ENCODE measurements at regions not wholly inside any gene's neighbourhood (a gene's known extent, or its start where the extent isn't known, plus 50 kb on each side); places are given as distances from the start of the nearest gene placed in this dataset.
"Not testable (repeated sequence)": the region's sequence is repeated elsewhere in the genome, so short reads cannot be mapped to it uniquely, and the experiment has no call there.

- H3K27ac ChIP-seq (ENCODE audit: poor library complexity, severe bottlenecking), result no peak overlapping the region
- no peaks in the 10 kb centered on the region for H3K9me3 ChIP-seq (ENCODE audit: severe bottlenecking)
- TF ChIP-seq CTCF (IDR thresholded peaks at IDR 0.05; ENCODE audit: poor library complexity, severe bottlenecking), result no peak
- no peak overlapping the region for H3K4me3 ChIP-seq (ENCODE audit: severe bottlenecking)
- no peaks in the 10 kb centered on the region for H3K36me3 ChIP-seq (ENCODE audit: low read depth)
- H3K27me3 ChIP-seq (ENCODE audit: insufficient read depth, poor library complexity, severe bottlenecking), result no peaks in the 10 kb centered on the region
- no peaks in the 10 kb centered on the region for H3K4me1 ChIP-seq (ENCODE audit: insufficient read depth, poor library complexity, severe bottlenecking)
- DNase-seq (ENCODE audit: low spot score), result no peak
- no peak for ATAC-seq (ENCODE audit: low read depth)
Observed at GRCh38 chr6:130494729-130495128, 128.9 kb downstream of the TMEM200A start.

- no peak for ATAC-seq (ENCODE audit: low read depth)
- H3K27ac ChIP-seq (ENCODE audit: poor library complexity, severe bottlenecking), result no peak overlapping the region
Observed at GRCh38 chr6:130500693-130501092, 134.9 kb downstream of the TMEM200A start.

GRCh38 chr6:130503146-130503545 lies 137.3 kb downstream of the TMEM200A start:
- H3K4me3 ChIP-seq (ENCODE audit: severe bottlenecking), result no peak overlapping the region
- H3K4me1 ChIP-seq (ENCODE audit: insufficient read depth, poor library complexity, severe bottlenecking), result no peaks in the 10 kb centered on the region
- H3K9me3 ChIP-seq (ENCODE audit: severe bottlenecking), result no peaks in the 10 kb centered on the region
- ATAC-seq (ENCODE audit: low read depth) (no peak), DNase-seq (ENCODE audit: low spot score) (no peak)
- no peaks in the 10 kb centered on the region for H3K27me3 ChIP-seq (ENCODE audit: insufficient read depth, poor library complexity, severe bottlenecking)
- no peaks in the 10 kb centered on the region for H3K36me3 ChIP-seq (ENCODE audit: low read depth)
- H3K27ac ChIP-seq (ENCODE audit: poor library complexity, severe bottlenecking), result no peak overlapping the region
- TF ChIP-seq CTCF (IDR thresholded peaks at IDR 0.05; ENCODE audit: poor library complexity, severe bottlenecking), result no peak

More at GRCh38 chr6:130500693-130501092, 134.9 kb downstream of the TMEM200A start:
- no peaks in the 10 kb centered on the region for H3K36me3 ChIP-seq (ENCODE audit: low read depth)
- no peak overlapping the region for H3K4me3 ChIP-seq (ENCODE audit: severe bottlenecking)
- H3K9me3 ChIP-seq (ENCODE audit: severe bottlenecking), result no peaks in the 10 kb centered on the region
- no peaks in the 10 kb centered on the region for H3K4me1 ChIP-seq (ENCODE audit: insufficient read depth, poor library complexity, severe bottlenecking)
- no peak for TF ChIP-seq CTCF (IDR thresholded peaks at IDR 0.05; ENCODE audit: poor library complexity, severe bottlenecking)
- DNase-seq (ENCODE audit: low spot score), result no peak
- no peaks in the 10 kb centered on the region for H3K27me3 ChIP-seq (ENCODE audit: insufficient read depth, poor library complexity, severe bottlenecking)

- Histone ChIP-seq H3K4me1 (ENCODE audit: insufficient read depth, poor library complexity, severe bottlenecking) (no peaks in the 10 kb centered on the region), H3K27me3 (ENCODE audit: insufficient read depth, poor library complexity, severe bottlenecking) (no peaks in the 10 kb centered on the region), H3K36me3 (ENCODE audit: low read depth) (no peaks in the 10 kb centered on the region), H3K27ac (ENCODE audit: poor library complexity, severe bottlenecking) (no peak overlapping the region), H3K4me3 (ENCODE audit: severe bottlenecking) (no peak overlapping the region), H3K9me3 (ENCODE audit: severe bottlenecking) (no peaks in the 10 kb centered on the region)
- DNase-seq (ENCODE audit: low spot score), result no peak
- ATAC-seq (ENCODE audit: low read depth), result no peak
- no peak for TF ChIP-seq CTCF (IDR thresholded peaks at IDR 0.05; ENCODE audit: poor library complexity, severe bottlenecking)
Observed at GRCh38 chr6:130505808-130506598, 140.2 kb downstream of the TMEM200A start.

GRCh38 chr6:130507005-130507665 lies 141.3 kb downstream of the TMEM200A start:
- H3K27me3 ChIP-seq (ENCODE audit: insufficient read depth, poor library complexity, severe bottlenecking); H3K9me3 ChIP-seq (ENCODE audit: severe bottlenecking); ATAC-seq (ENCODE audit: low read depth); DNase-seq (ENCODE audit: low spot score); H3K27ac ChIP-seq (ENCODE audit: poor library complexity, severe bottlenecking); H3K4me1 ChIP-seq (ENCODE audit: insufficient read depth, poor library complexity, severe bottlenecking); H3K36me3 ChIP-seq (ENCODE audit: low read depth); H3K4me3 ChIP-seq (ENCODE audit: severe bottlenecking): not testable (repeated sequence)
